Smooth muscle cell (in vitro differentiated cells): ENCODE measurements at regions not wholly inside any gene's neighbourhood (a gene's known extent, or its start where the extent isn't known, plus 50 kb on each side); places are given as distances from the start of the nearest gene placed in this dataset.
A peak's percentile ranks its signal among the peaks of the same experiment; 100 is the strongest.

ENCODE experiments used
- DNase-seq: peaks from one replicate; lab custom pipeline; 2025; ENCODE audit not compliant: unreplicated experiment; lab: John Stamatoyannopoulos, UW
- H2AFZ ChIP-seq: fragments of 200-600 bp; sonication (generic); 2 replicates; pipeline ENCODE4 v1.6.0; 2016; ENCODE audit warnings: antibody characterized with exemption, low read depth, mild to moderate bottlenecking
- H3F3A ChIP-seq: fragments of 200-600 bp; sonication (generic); 2 replicates; pipeline ENCODE4 v1.6.0; 2017; ENCODE audit warnings: antibody characterized with exemption, low read depth
- H3K27ac ChIP-seq: fragments of 200-600 bp; sonication (generic); 2 replicates; pipeline ENCODE4 v1.5.1; 2016; ENCODE audit warnings: low read depth, mild to moderate bottlenecking
- H3K27me3 ChIP-seq: fragments of 200-600 bp; sonication (generic); 2 replicates; pipeline ENCODE4 v1.6.1; 2016; ENCODE audit warnings: low read depth, mild to moderate bottlenecking
- H3K36me3 ChIP-seq: fragments of 200-600 bp; sonication (generic); 2 replicates; pipeline ENCODE4 v1.5.1; 2016; ENCODE audit warnings: low read depth
- H3K4me1 ChIP-seq: fragments of 200-600 bp; sonication (generic); 2 replicates; pipeline ENCODE4 v1.5.1; 2016; ENCODE audit warnings: low read depth
- H3K4me2 ChIP-seq: fragments of 200-600 bp; sonication (generic); 2 replicates; pipeline ENCODE4 v1.6.0; 2016; ENCODE audit warnings: mild to moderate bottlenecking
- H3K4me3 ChIP-seq: fragments of 200-600 bp; sonication (generic); 2 replicates; pipeline ENCODE4 v1.5.1; 2016; ENCODE audit warnings: mild to moderate bottlenecking
- H3K79me2 ChIP-seq: fragments of 200-600 bp; sonication (generic); 2 replicates; pipeline ENCODE4 v1.6.0; 2016; ENCODE audit warnings: low read depth, mild to moderate bottlenecking
- H3K9ac ChIP-seq: fragments of 200-600 bp; sonication (generic); 2 replicates; pipeline ENCODE4 v1.6.0; 2016; ENCODE audit warnings: low read depth
- H3K9me3 ChIP-seq: fragments of 200-600 bp; sonication (generic); replicated peaks from 2 replicates; pipeline ENCODE4 v1.5.1; 2016; ENCODE audit warnings: low read depth
- H4K20me1 ChIP-seq: fragments of 200-600 bp; sonication (generic); 2 replicates; pipeline ENCODE4 v1.6.0; 2016; ENCODE audit warnings: low read depth
- CTCF ChIP-seq: fragments of 200-600 bp; sonication (generic); IDR thresholded peaks from 2 replicates; pipeline ENCODE4 v1.5.1; 2017; ENCODE audit warnings: borderline replicate concordance, mild to moderate bottlenecking, antibody characterized with exemption; ENCODE audit not compliant: insufficient read depth, poor library complexity, severe bottlenecking
- WGBS: methylation state at CpG from one replicate; pipeline ENCODE4 v1.1.7; 2016; ENCODE audit warnings: low lambda C conversion rate; 5-methylcytosine and 5-hydroxymethylcytosine counted together

GRCh38 chr6:113758826-113759574 lies 98.1 kb upstream of the MARCKS start:
- Histone ChIP-seq H3K36me3 (no peaks in the 10 kb centered on the region), H4K20me1 (no peaks in the 10 kb centered on the region), H2AFZ (peak overlapping the region; percentile 35), H3K4me1 (no peaks in the 10 kb centered on the region), H3K79me2 (no peaks in the 10 kb centered on the region), H3K4me3 (no peak overlapping the region), H3K4me2 (peak overlapping the region; percentile 67), H3F3A (no peaks in the 10 kb centered on the region), H3K27me3 (no peaks in the 10 kb centered on the region), H3K27ac (peak overlapping the region; percentile 13), H3K9ac (no peak overlapping the region), H3K9me3 (no peaks in the 10 kb centered on the region)
- TF ChIP-seq CTCF = no peak
- 40% methylated on average over 1 of the region's 1 CpG for WGBS
- DNase-seq = no peak

DNA sequence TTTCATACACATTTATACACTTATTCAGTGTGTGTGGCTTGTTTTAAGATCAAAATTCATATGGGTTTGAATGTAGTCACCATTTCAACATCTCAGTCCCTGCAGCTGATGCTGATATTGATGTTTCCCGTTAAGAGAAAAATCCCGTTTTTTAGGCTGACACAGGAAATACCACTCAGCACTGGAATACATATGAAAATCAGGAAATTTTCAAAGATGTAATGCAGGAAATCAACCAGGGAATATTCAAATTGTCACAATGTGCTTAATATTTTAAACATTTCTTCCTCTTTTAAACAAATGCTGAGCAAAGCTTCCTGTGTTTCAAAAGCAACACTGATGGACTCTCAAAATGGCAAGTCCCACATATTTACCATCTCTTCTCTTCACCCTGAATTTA lies 94.5 kb upstream of the MARCKS start:
- Histone ChIP-seq H3K27me3 (no peaks in the 10 kb centered on the region), H3K9me3 (no peaks in the 10 kb centered on the region), H2AFZ (peak overlapping the region; percentile 9), H3K4me3 (no peak overlapping the region), H3K79me2 (no peaks in the 10 kb centered on the region), H3K27ac (peak overlapping the region; percentile 89), H3K36me3 (no peaks in the 10 kb centered on the region), H3K9ac (no peak overlapping the region), H4K20me1 (no peaks in the 10 kb centered on the region), H3K4me1 (no peaks in the 10 kb centered on the region), H3F3A (no peaks in the 10 kb centered on the region), H3K4me2 (no peak overlapping the region)
- WGBS = 55% methylated on average over 2 of the region's 2 CpGs
- no peak for DNase-seq
- no peak for TF ChIP-seq CTCF

DNA sequence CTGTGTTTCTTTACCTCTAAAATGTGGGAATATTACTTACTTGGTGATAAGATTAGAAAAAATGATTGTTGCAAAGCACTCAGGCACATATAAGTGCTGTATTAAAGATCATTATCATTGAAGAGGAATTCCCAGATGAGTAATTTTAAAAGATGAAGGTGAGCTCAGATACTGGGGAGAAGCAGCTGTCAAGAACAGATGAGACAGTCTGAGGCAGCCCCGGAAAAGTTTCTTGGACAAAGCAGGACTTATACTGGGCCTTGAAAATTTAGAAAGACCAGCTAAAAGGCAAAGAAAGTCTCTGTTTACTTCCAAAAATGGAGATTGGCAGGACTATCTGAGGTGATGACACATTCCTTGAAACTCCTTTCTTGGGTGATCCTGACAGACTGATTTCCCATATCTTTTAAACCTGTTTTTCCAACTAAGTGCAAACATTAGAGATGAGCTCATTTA lies 93.8 kb upstream of the MARCKS start:
- no peak overlapping the region for H3K4me3 ChIP-seq
- 47% methylated on average over 1 of the region's 1 CpG for WGBS
- H2AFZ ChIP-seq = peak overlapping the region; percentile 7
- no peak overlapping the region for H3K4me2 ChIP-seq
- TF ChIP-seq CTCF = no peak
- H3K36me3 ChIP-seq = no peaks in the 10 kb centered on the region
- DNase-seq = no peak
- H3K4me1 ChIP-seq = no peaks in the 10 kb centered on the region
- H3K9ac ChIP-seq = peak overlapping the region; percentile 5
- H3K27me3 ChIP-seq = no peaks in the 10 kb centered on the region
- H3K79me2 ChIP-seq = no peaks in the 10 kb centered on the region
- no peaks in the 10 kb centered on the region for H3F3A ChIP-seq
- H4K20me1 ChIP-seq = no peaks in the 10 kb centered on the region
- H3K9me3 ChIP-seq = no peaks in the 10 kb centered on the region
- peak overlapping the region; percentile 89 for H3K27ac ChIP-seq

- H3K9me3 ChIP-seq = no peaks in the 10 kb centered on the region
- DNase-seq = no peak
- no peaks in the 10 kb centered on the region for H3K79me2 ChIP-seq
- H3K27me3 ChIP-seq = no peaks in the 10 kb centered on the region
- peak overlapping the region; percentile 89 for H3K27ac ChIP-seq
- H3K9ac ChIP-seq = peak overlapping the region; percentile 5
- H3K4me2 ChIP-seq = no peak overlapping the region
- H2AFZ ChIP-seq = peak overlapping the region; percentile 7
- TF ChIP-seq CTCF = no peak
- 49% methylated on average over 2 of the region's 2 CpGs for WGBS
- H3K4me3 ChIP-seq = no peak overlapping the region
- H4K20me1 ChIP-seq = no peaks in the 10 kb centered on the region
- no peaks in the 10 kb centered on the region for H3F3A ChIP-seq
- H3K36me3 ChIP-seq = no peaks in the 10 kb centered on the region
- H3K4me1 ChIP-seq = no peaks in the 10 kb centered on the region
These were observed 93.3 kb upstream of the MARCKS start for GRCh38 chr6:113763876-113764275.
